Duodenal mucosa (tissue), 2 donors: ENCODE measurements at regions not wholly inside any gene's neighbourhood (a gene's known extent, or its start where the extent isn't known, plus 50 kb on each side); places are given as distances from the start of the nearest gene placed in this dataset.

ENCODE experiments used
- H3K27ac ChIP-seq: one replicate; pipeline ENCODE4 v1.7.0; 2013; ENCODE audit warnings: low read depth, low read length
- H3K27me3 ChIP-seq, 2 donors: one replicate each; pipeline ENCODE4 v1.7.0; 2013; ENCODE audit warnings: low read length in 2 of 2, control low read depth in 1 of 2; ENCODE audit not compliant: insufficient read depth in 2 of 2, control insufficient read depth in 1 of 2
- H3K36me3 ChIP-seq, 2 donors: one replicate each; pipeline ENCODE4 v1.7.0; 2013; ENCODE audit warnings: low read length in 2 of 2, control low read depth in 1 of 2; ENCODE audit not compliant: insufficient read depth in 2 of 2, control insufficient read depth in 1 of 2
- H3K4me1 ChIP-seq, 2 donors: one replicate each; pipeline ENCODE4 v1.7.0; 2013; ENCODE audit warnings: low read length in 2 of 2, control low read depth in 1 of 2; ENCODE audit not compliant: insufficient read depth in 2 of 2, control insufficient read depth in 1 of 2
- H3K4me3 ChIP-seq, 2 donors: one replicate each; pipeline ENCODE4 v1.7.0; 2013; ENCODE audit warnings: low read length in 2 of 2, low read depth in 1 of 2
- H3K9ac ChIP-seq, 2 donors: one replicate each; pipeline ENCODE4 v1.7.0; 2013; ENCODE audit warnings: low read length in 2 of 2, low read depth in 1 of 2
- H3K9me3 ChIP-seq, 2 donors: one replicate each; pipeline ENCODE4 v1.7.0; 2013; ENCODE audit warnings: low read length in 2 of 2, control low read depth in 1 of 2; ENCODE audit not compliant: control insufficient read depth in 1 of 2

DNA sequence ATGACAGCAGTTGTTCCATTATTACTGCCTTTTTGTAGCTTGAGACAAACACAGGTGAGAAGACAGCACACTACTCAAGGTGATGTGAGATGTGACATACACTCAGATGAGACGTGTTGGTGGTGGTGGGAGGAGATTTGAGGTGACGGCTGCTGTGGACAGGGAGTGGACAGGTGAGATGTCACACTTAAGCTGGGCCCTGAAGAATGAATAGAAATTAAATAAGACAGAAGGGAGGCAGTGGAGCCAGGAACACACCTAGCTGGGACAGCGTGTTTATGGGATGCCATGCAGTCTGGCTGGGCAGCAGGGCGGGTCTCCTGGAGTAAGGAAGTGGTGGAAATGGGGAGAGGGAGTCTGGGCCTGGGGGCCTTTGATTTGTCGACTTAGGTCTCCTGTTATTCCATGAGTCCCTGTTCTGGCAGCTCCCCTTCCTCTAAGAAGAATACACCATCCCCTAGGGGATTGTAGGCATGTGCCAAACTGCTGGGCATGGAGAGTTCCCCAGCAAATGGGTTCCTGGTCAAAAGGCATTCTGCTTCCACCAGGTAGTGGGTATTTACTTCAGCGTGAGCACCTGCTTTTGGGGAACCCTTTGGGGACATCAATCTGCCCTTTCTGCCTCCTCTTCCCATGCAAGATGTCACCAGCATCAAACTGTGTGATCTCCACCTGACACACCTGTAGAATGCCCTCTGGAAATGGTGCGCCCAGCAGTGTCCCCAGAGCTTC is 71.2 kb upstream of the ESRRB start:
- Histone ChIP-seq H3K4me3 (no peak overlapping the region), H3K27ac (no peak overlapping the region), H3K9me3 (no peaks in the 10 kb centered on the region), H3K9ac (no peak overlapping the region), H3K27me3 (no peaks in the 10 kb centered on the region), H3K4me1 (no peaks in the 10 kb centered on the region), H3K36me3 (no peaks in the 10 kb centered on the region)

DNA sequence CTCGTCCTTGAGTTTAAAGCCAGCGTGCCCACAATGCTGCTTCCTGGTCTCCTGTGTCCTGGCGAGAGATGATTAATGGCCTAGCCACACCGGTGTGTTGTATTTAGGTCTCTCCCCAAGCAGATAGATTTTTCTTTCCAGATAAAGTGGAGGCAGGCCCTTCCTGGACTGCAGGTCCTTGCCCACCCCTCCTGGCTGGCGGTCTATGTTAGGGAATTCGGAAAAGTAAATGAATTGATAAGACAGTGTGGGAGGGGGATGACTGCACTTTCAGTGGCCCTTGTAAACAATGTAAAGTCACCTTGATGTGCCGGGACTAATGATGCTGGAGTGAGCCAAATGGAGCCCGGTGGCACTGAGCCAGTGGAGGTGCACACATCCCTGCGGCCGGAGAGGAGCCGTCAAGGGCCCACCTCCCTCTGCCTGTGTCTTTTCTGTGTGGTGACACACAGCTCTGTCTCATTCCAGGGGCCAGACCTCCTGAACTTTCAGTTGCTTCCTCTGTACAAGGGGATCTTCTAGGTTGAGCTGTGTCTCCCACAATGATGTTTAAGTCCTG is 70.6 kb upstream of the ESRRB start:
- H3K4me3 ChIP-seq = no peak overlapping the region
- no peaks in the 10 kb centered on the region for H3K4me1 ChIP-seq
- H3K9ac ChIP-seq = no peak overlapping the region

DNA sequence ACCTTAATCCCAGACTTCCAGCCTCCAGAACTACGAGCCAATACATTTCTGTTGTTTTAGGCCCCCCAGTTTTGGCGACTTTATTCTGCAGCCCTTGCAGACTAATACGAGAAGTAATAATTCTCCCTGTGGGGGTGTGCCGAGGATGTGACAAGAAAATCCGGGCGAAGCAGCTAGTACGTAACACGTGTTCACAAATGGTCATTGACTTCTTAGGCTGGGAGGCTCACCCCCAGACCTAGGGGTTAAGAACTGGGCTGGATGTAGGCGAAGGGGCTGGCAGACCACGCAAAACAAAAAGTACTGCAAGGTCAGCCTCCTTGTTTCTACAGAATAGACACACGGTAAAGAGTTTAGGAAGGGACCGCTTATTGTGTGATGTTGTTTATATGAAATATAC is 69.8 kb upstream of the ESRRB start:
- Histone ChIP-seq H3K27ac (no peak overlapping the region), H3K9ac (no peak overlapping the region), H3K4me1 (no peaks in the 10 kb centered on the region), H3K9me3 (no peaks in the 10 kb centered on the region), H3K27me3 (peaks cover 3 to 8% of the 10 kb centered on the region in 2 donors), H3K36me3 (no peaks in the 10 kb centered on the region), H3K4me3 (no peak overlapping the region)

More for the DNA sequence above, 70.6 kb upstream of the ESRRB start:
- Histone ChIP-seq H3K9me3 (no peaks in the 10 kb centered on the region), H3K27ac (no peak overlapping the region), H3K36me3 (no peaks in the 10 kb centered on the region), H3K27me3 (peaks cover 0 to 4% of the 10 kb centered on the region in 2 donors)

DNA sequence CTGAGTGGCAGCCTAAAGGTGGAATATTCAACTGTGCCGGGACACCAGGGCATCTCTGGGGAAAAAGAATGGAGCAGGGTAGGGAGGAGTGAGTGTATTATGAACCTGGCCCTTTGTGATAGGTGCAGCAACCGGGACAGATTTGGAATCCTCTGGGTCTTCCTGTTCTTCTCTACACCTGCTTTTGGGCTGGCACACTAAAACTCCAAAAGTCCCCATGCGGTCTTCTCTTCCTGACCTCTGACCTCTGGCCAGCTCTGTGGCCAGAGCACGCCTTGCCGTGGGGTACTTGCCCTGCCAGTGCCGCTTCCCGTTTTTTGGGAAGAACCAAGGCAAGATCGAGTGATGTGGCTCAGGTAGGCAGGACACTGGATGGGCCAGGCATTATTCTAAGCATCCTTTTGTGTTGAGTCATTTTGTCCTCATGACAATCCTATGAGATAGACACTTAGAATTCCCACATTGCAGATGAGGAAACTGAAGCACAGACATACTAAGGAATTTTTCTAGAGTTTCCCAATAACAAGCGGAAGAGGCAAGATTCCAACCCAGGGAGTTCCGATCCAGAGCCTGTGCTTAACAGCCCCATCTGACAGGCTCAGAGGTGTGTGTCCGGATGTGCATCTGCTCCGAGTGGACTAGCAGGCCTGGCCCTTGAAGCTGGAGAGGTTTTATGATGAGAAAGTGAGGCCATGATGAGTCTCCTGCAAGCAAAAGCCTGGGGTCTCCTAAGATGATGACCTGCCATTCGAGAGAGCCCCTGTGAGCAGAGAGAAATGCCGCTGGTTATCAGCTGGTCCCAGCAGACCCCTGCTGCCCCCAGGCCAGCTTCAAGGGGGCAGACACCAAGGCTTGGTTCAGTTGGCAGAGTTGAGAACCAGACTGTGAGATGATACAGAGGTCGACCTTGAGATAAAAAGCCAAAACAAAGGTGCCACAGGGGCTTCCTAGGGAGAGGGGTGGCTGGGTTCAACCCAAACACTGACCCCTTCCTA is 67.9 kb upstream of the ESRRB start:
- H3K4me1 ChIP-seq = no peaks in the 10 kb centered on the region
- no peak overlapping the region for H3K27ac ChIP-seq
- H3K9me3 ChIP-seq = no peaks in the 10 kb centered on the region
- H3K27me3 ChIP-seq = peaks cover 8 to 11% of the 10 kb centered on the region in 2 donors
- H3K4me3 ChIP-seq = no peak overlapping the region
- H3K9ac ChIP-seq = no peak overlapping the region
- H3K36me3 ChIP-seq = no peaks in the 10 kb centered on the region

DNA sequence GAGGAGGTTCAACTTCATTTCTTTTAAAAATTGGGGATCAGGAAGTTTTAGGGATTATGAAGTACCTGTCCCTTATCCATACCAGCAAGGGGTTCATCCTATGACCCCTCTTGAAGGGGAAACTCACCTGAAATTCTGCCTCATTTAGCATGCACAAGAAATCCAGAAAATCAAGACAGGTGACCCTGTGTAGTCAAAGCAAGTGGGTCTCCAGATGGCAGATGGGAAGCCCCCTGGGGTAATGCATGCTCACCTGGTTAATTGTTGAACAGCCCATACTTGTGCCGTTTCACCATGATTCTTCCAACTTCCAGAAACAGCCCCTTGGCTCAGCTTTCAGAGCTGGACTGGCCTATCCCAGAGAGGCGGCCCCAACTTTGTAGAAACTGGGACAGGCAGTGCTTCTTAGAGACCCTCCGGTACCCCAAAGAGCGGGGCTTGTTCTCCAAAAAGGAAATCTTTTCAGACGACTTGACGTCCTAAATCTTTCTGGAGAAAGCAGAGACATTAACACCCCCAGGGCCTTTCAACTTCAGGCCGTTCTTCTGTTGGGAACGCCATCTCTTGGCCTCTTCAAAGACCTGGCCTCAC is 66.3 kb upstream of the ESRRB start:
- Histone ChIP-seq H3K4me1 (no peaks in the 10 kb centered on the region), H3K4me3 (no peak overlapping the region), H3K9ac (no peak overlapping the region), H3K36me3 (no peaks in the 10 kb centered on the region), H3K9me3 (no peaks in the 10 kb centered on the region), H3K27ac (no peak overlapping the region), H3K27me3 (peaks cover 8 to 11% of the 10 kb centered on the region in 2 donors)

DNA sequence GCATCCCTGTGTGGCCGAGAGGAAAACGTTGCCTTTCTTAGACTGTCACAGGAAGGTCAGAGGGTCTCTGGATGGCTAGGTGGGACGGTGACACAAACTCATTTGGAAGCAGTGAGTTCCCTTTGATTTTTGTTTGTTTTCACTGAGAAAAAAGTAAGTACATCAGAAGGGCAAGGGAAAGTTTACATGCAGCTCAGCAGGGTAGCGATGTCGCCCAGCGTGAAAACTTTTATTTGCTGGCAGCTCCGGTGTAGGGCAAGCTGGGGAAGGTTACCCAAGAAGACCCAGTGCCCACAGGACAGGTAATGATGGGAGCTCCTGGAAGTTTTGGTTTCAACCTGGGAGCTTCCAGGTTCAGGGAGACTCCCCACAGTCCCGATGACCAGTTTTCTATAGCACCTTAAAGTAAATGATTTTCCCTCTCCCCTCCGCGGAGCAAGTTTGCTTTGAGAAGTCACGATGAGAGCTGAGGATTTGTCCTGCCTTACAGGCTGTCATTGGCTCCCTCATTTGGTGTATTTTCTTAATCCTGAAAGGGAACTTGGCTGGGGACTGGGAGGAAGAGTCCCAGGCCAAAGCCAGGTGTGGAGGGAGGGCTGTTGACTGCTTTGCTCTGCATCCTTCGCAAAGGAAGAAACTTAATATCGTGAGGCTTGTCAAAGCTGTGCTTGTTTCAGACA is 64.7 kb upstream of the ESRRB start:
- no peaks in the 10 kb centered on the region for H3K36me3 ChIP-seq
- no peaks in the 10 kb centered on the region for H3K9me3 ChIP-seq
- peaks cover 8 to 11% of the 10 kb centered on the region in 2 donors for H3K27me3 ChIP-seq
- no peak overlapping the region for H3K27ac ChIP-seq
- no peak overlapping the region for H3K9ac ChIP-seq
- H3K4me3 ChIP-seq = no peak overlapping the region
- no peaks in the 10 kb centered on the region for H3K4me1 ChIP-seq

DNA sequence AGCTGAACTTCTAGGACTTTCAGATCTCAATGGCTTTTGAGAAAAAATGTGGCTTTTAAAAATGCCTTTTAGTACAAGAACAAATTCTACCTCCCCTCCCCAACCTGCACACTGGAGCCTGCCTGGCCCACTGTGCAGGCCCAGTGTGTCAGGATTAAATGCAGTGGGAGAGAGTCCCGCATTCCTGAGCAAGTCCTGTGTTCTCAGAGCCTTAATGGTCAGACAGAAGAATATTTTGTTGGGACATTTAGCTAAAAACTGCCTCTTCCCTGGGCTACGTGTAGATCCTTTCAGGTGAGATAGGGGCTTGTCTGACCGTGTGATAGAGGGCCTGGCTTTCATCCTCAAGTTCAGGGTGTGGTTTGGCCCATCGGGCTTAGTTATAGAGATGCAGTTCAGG is 63.1 kb upstream of the ESRRB start:
- Histone ChIP-seq H3K27me3 (peaks cover 8 to 11% of the 10 kb centered on the region in 2 donors), H3K9ac (no peak overlapping the region), H3K36me3 (no peaks in the 10 kb centered on the region), H3K4me1 (no peaks in the 10 kb centered on the region), H3K9me3 (no peaks in the 10 kb centered on the region), H3K27ac (no peak overlapping the region), H3K4me3 (no peak overlapping the region)

DNA sequence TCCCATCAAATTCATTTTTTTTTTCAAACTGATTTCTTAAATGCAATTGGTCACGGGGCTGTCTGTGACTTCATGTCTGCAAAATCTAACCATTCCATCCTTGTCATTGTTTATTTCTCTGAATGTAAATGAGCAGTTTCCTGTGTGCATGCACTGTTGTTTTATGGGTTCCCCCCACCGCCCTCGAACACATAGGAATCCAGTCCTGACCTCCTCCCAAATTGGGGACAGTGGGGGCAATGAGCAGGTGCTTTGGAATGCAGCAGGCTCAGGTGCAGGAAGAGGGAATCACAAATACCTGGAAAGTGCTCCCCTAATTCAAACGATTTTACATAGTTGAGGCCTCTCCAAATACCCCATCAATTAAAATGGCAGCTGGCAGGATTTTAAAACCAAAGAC is 62.6 kb upstream of the ESRRB start:
- Histone ChIP-seq H3K9ac (no peak overlapping the region), H3K4me1 (no peaks in the 10 kb centered on the region), H3K27me3 (peaks cover 8 to 11% of the 10 kb centered on the region in 2 donors), H3K36me3 (no peaks in the 10 kb centered on the region), H3K9me3 (no peaks in the 10 kb centered on the region), H3K27ac (no peak overlapping the region), H3K4me3 (no peak overlapping the region)

DNA sequence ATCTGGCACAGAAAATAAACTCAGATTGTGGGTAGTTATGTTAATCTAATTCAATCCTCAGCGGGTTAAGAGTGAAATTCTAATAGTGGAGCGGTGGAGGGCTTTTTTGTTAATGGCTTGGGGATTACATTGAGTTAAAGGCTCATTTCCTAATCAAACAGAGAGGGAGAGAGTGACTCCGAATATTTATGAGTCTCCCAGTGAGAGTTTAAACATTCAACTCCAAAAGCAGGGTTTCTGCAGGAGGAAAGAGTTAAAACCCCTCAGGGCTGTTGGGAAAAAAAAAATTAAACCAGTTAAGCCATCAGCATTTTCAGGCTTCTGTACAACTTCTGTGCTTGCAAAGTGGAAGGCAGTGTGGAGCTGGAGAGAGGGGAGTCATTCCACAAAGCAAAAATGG is 62.1 kb upstream of the ESRRB start:
- no peak overlapping the region for H3K27ac ChIP-seq
- no peak overlapping the region for H3K9ac ChIP-seq
- H3K27me3 ChIP-seq = peaks cover 8 to 11% of the 10 kb centered on the region in 2 donors
- no peak overlapping the region for H3K4me3 ChIP-seq
- no peaks in the 10 kb centered on the region for H3K36me3 ChIP-seq
- no peaks in the 10 kb centered on the region for H3K4me1 ChIP-seq
- H3K9me3 ChIP-seq = no peaks in the 10 kb centered on the region
